Brain pericyte (primary cell): ENCODE measurements at regions not wholly inside any gene's neighbourhood (a gene's known extent, or its start where the extent isn't known, plus 50 kb on each side); places are given as distances from the start of the nearest gene placed in this dataset.
"Not testable (repeated sequence)": the region's sequence is repeated elsewhere in the genome, so short reads cannot be mapped to it uniquely, and the experiment has no call there.

Source experiments
- DNase-seq: peaks from one replicate; pipeline ENCODE4 v3.0.0-alpha.2; 2012; ENCODE audit warnings: low read depth, low spot score

GRCh38 chr11:81772166-81772565 is 961.5 kb downstream of the FAM181B start:
- DNase-seq = peak; percentile 34

GRCh38 chr11:81769906-81770305 is 963.8 kb downstream of the FAM181B start:
- not testable (repeated sequence) for DNase-seq

- no peak for DNase-seq
Measured at GRCh38 chr11:81756864-81757595, 976.6 kb downstream of the FAM181B start.

GRCh38 chr11:81749245-81749644 is 984.4 kb downstream of the FAM181B start:
- no peak for DNase-seq

GRCh38 chr11:81744336-81745116 is 989.1 kb downstream of the FAM181B start:
- no peak for DNase-seq

GRCh38 chr11:81725701-81726100 is 1008.0 kb downstream of the FAM181B start:
- DNase-seq = no peak

GRCh38 chr11:81717695-81718094 is 1016.0 kb downstream of the FAM181B start:
- DNase-seq = no peak

- DNase-seq = no peak
Measured at GRCh38 chr11:81707881-81708280, 1025.8 kb downstream of the FAM181B start.

GRCh38 chr11:81705283-81705682 is 1028.4 kb downstream of the FAM181B start:
- DNase-seq = no peak

- no peak for DNase-seq
Measured at GRCh38 chr11:81700076-81700475, 1033.6 kb downstream of the FAM181B start.

GRCh38 chr11:81687057-81687456 is 1046.6 kb downstream of the FAM181B start:
- no peak for DNase-seq

- DNase-seq = no peak
Measured at GRCh38 chr11:81674211-81674610, 1059.5 kb downstream of the FAM181B start.

- no peak for DNase-seq
Measured at GRCh38 chr11:81673001-81673400, 1060.7 kb downstream of the FAM181B start.

- no peak for DNase-seq
Measured at GRCh38 chr11:81669935-81670543, 1063.6 kb downstream of the FAM181B start.

- no peak for DNase-seq
Measured at GRCh38 chr11:81658722-81659121, 1074.9 kb downstream of the FAM181B start.

- DNase-seq = no peak
Measured at GRCh38 chr11:81655351-81655750, 1078.3 kb downstream of the FAM181B start.

- DNase-seq = no peak
Measured at GRCh38 chr11:81647374-81647773, 1086.3 kb downstream of the FAM181B start.

GRCh38 chr11:81644239-81644840 is 1089.3 kb downstream of the FAM181B start:
- no peak for DNase-seq

- no peak for DNase-seq
Measured at GRCh38 chr11:81634483-81634882, 1099.2 kb downstream of the FAM181B start.

GRCh38 chr11:81602508-81602907 is 1131.2 kb downstream of the FAM181B start:
- DNase-seq = no peak

- DNase-seq = peak; percentile 6
Measured at GRCh38 chr11:81596704-81597103, 1137.0 kb downstream of the FAM181B start.

GRCh38 chr11:81585390-81585933 is 1148.2 kb downstream of the FAM181B start:
- DNase-seq = no peak
